IPS-NIHi7 (cell line): ENCODE measurements at regions not wholly inside any gene's neighbourhood (a gene's known extent, or its start where the extent isn't known, plus 50 kb on each side); places are given as distances from the start of the nearest gene placed in this dataset.

ENCODE experiments used
- DNase-seq: peaks from one replicate; pipeline ENCODE4 v3.0.0; 2012; ENCODE audit warnings: mixed read lengths; ENCODE audit errors: extremely low spot score

GRCh38 chr5:2335733-2336515, 415.6 kb downstream of the IRX2 start:
- no peak for DNase-seq

- no peak for DNase-seq
These were observed 416.2 kb downstream of the IRX2 start for GRCh38 chr5:2335125-2335732.

GRCh38 chr5:2334719-2335118, 416.8 kb downstream of the IRX2 start:
- no peak for DNase-seq

DNA sequence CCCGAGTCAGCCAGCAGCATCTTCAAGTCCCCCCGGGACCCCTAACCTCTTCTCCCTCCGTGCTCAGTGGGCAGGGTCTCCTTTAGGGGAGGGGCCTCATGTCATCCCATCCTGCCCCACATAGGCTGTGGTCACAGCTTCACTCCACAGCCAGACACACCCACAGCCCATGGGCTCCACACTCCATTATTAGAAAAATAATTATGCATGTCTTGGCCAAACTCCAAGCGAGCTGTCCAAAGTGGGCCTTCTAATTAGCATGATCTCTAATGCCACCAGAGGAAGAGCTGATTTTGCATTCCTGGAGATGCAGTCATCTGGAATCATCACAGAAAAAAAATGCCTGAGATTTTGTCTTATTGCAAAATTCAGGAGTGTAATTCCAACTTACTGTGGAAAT, 418.2 kb downstream of the IRX2 start:
- no peak for DNase-seq

DNA sequence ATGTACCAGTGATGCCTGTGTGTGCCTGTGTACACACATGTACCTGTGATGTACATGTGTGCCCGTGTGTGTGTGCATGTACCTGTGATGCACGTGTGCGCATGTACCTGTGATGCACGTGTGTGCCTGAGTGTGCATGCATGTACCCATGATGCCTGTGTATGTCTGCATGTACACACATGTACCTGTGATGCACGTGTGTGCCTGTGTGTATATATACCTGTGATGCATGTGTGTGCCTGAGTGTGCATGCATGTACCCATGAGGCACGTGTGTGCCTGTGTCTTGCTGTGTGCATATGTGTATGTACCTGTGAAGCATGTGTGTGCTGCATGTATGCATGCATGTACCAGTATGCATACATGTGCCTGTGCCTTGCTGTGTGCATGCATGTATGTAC, 419.0 kb downstream of the IRX2 start:
- DNase-seq = no peak

DNA sequence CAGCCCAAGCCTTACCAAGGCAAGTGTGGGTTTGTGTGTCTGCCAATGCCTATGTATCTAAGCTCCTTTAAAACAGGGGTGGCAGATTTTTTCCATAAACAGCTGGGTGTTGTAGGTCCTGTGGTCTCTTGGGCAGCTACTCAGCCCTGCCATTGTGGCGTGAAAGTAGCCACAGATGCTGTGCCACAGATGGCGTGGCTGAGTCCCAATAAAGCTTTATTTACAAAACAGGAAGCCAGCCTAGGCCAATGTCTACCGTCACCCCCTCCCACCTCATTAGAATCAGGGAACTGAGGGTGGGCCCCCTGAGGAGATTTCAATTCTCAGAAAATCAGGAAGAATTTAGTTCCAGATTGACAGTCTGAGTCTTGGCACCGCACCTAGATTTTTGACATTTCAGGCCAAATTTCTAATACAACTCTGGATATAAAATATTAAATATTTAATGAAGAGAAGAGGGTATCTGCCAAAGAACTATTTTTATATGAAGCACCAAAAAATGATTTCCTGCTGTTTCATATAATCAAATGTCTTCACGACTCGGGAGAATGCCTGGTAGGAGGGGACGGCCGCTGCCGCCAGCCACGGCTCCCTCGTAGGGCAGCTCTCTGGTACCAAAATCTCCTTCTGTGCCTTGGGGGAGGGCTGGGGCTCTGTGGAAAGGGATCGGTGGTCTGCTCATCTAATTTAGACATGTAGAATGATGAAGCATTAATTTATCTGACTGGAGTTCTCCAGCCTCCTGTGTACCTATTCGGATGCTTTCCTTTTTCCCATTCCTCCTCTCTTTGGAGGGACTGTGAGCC, 420.9 kb downstream of the IRX2 start:
- DNase-seq = no peak

GRCh38 chr5:2329741-2330140, 421.7 kb downstream of the IRX2 start:
- no peak for DNase-seq

GRCh38 chr5:2326601-2327000, 424.9 kb downstream of the IRX2 start:
- DNase-seq = no peak

- no peak for DNase-seq
These were observed 426.7 kb downstream of the IRX2 start for GRCh38 chr5:2324788-2325187.

GRCh38 chr5:2320611-2321010, 430.9 kb downstream of the IRX2 start:
- no peak for DNase-seq

DNA sequence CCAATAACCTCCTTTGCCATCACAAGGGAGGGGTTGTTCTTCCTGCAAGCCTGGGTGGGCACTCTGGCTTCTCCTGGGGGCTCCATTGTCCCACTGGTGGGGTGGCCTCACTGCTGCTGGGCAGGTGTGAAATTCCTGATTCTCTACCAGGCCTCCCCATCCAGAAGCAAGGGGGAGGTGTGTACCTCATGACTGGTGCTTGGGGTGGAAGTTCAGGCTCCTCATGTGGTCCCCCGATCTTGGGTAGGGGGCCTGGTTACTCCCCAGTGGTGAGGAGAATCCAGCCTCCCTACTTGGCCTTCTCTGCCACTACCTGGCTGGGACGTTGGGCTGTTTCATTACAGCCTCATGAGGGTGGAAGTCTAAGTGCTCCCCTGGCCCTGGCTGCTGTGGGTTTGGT, 433.9 kb downstream of the IRX2 start:
- DNase-seq = no peak

DNA sequence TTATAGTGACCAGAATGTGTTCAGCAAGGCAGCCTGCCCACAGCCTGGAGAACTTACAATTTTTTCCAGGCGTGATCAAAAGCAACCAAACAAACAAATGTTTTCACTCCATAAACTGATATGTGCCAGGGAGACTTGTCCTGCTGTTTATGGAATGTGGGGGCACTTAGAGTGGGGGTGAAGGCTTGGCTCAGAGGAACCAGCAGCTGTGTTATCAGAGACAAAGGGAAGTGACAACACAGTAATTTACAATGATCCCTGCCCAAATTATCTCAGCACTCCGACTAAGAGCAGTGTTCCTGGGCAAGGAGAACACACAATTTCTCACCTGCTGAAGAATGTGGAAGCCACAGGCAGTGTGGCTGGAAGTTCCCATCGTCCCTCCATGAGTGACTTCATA, 429.1 kb upstream of the IRX4 start:
- no peak for DNase-seq

DNA sequence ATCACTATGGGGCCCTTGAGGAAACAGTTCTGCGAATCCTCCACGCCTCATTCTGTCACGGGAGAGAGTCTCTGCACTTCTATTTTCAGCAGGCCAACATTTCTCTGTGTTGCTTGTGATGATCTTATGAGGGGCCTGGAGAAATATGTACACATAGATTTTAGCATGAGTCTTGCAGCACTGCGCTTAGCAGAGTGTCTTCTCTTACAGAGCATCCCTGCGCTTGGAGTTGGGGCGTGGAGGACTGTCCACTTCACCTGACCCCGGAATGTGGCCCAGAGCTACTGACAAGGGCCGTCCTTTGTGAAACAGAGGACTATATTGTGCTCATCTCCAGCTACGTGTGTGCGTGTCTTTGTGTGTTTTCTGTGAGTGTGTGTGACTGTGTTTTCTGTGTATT, 428.2 kb upstream of the IRX4 start:
- no peak for DNase-seq

GRCh38 chr5:2307631-2308030, 424.9 kb upstream of the IRX4 start:
- no peak for DNase-seq

- DNase-seq = no peak
These were observed 424.0 kb upstream of the IRX4 start for GRCh38 chr5:2306711-2307110.

GRCh38 chr5:2303431-2304100, 420.8 kb upstream of the IRX4 start:
- DNase-seq = no peak

DNA sequence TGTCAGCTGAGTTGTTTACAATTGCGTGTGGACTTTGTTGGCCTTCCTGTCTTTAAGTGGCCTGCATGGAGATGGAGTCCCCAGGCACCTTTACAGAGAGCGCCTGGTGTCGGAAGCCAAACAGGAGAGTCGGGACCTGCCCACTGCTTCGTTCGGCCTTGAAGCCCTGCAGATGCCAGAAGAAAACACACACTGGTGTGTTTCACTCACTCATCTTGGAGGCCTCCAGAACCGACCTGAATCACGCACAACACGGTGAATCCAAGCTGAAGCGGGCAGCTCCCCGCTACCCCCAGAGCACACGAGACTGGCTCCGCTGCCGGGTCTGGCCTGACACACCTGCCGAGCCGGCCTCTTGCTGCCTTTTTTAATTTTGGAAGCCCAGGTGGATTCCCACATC, 419.4 kb upstream of the IRX4 start:
- DNase-seq = no peak

DNA sequence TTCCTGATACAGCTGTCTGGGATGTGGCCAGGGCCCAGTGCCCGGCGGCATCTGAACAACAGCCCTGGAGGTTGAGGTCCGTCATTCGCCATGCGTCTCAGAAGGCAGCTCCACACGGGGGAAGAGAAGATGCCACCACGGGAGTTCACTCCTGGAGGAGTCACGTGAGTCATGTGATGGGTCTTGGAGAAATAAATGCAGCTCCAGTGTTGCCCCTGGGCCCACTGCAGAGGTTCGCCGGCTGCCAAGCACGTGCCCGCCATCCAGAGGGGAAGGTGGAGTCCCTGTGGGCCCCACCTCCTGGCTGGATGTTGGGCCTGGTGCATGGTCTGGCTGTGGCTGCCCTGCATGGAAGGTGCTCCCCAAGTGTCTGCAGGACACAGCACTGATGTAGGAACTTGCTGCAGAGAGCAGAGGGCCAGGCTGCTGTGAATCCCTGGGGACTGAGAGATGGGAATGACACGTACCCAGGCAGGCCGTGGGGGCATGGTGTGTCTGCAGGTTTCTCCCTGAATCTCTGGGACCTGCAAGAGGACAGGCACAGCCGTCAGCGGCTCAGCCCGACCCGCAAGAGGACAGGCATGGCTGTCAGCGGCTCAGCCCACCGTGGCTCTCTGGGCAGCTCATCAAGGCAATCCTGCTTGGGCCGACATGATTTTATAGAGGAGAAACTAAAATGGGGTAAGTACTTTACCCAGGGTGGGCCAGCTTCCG, 418.3 kb upstream of the IRX4 start:
- DNase-seq = no peak

GRCh38 chr5:2300421-2300820, 417.7 kb upstream of the IRX4 start:
- DNase-seq = no peak

- DNase-seq = no peak
These were observed 416.9 kb upstream of the IRX4 start for GRCh38 chr5:2299388-2300220.

GRCh38 chr5:2298781-2299180, 416.1 kb upstream of the IRX4 start:
- DNase-seq = no peak
